Immature natural killer cell (primary cell): ENCODE measurements at regions not wholly inside any gene's neighbourhood (a gene's known extent, or its start where the extent isn't known, plus 50 kb on each side); places are given as distances from the start of the nearest gene placed in this dataset.

ENCODE experiments used
- DNase-seq, 3 donors: peaks; one replicate each; pipeline ENCODE4 v3.0.0; 2022; ENCODE audit warnings: mixed read lengths in 1 of 3
- H3K27ac Mint-ChIP-seq, 6 donors: one replicate each; pipeline ENCODE4 v1.8.0; 2020; ENCODE audit warnings: mixed read lengths in 6 of 6, mild to moderate bottlenecking in 5 of 6, inconsistent platforms in 4 of 6, moderate library complexity in 3 of 6
- H3K27me3 Mint-ChIP-seq, 3 donors: one replicate each; pipeline ENCODE4 v1.8.0; 2020 to 2021; ENCODE audit warnings: low read depth in 3 of 3, mild to moderate bottlenecking in 3 of 3, mixed read lengths in 3 of 3, moderate library complexity in 3 of 3, inconsistent platforms in 1 of 3
- H3K36me3 Mint-ChIP-seq, 3 donors: one replicate each; pipeline ENCODE4 v1.8.0; 2020; ENCODE audit warnings: mixed read lengths in 3 of 3, inconsistent platforms in 2 of 3, mild to moderate bottlenecking in 2 of 3
- H3K4me1 Mint-ChIP-seq, 2 donors: one replicate each; pipeline ENCODE4 v1.8.0; 2020; ENCODE audit warnings: inconsistent platforms in 2 of 2, mild to moderate bottlenecking in 2 of 2, mixed read lengths in 2 of 2, moderate library complexity in 1 of 2
- H3K4me3 Mint-ChIP-seq, 5 donors: one replicate each; pipeline ENCODE4 v1.8.0; 2020; ENCODE audit warnings: mild to moderate bottlenecking in 5 of 5, mixed read lengths in 5 of 5, inconsistent platforms in 3 of 5, moderate library complexity in 3 of 5
- H3K9me3 Mint-ChIP-seq, 6 donors: one replicate each; pipeline ENCODE4 v1.8.0; 2020; ENCODE audit warnings: mild to moderate bottlenecking in 6 of 6, mixed read lengths in 6 of 6, inconsistent platforms in 4 of 6, moderate library complexity in 3 of 6

DNA sequence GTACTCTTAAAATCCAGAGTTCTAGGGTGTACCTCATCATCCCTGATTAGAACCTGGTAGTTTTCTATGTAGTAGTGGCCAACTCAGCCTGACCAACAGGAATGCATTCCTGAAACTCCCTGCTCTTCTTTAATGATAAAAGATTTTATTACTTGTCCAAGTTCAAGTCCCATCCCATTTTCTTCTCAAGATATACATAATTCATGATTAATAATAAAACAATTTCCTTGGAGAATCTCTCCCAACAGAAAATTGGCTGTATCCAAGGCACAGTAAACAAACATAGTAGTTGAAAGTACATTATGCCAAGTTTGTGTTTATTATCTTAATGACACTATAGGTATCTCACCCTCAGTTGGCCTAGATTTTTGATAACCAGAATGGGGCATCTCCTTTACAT, 714.1 kb upstream of the ADAMTS5 start:
- Mint-ChIP-seq H3K4me3 (no peak overlapping the region), H3K36me3 (no peaks in the 10 kb centered on the region), H3K9me3 (no peaks in the 10 kb centered on the region), H3K27me3 (no peaks in the 10 kb centered on the region), H3K4me1 (no peaks in the 10 kb centered on the region), H3K27ac (no peak overlapping the region)
- no peak for DNase-seq

DNA sequence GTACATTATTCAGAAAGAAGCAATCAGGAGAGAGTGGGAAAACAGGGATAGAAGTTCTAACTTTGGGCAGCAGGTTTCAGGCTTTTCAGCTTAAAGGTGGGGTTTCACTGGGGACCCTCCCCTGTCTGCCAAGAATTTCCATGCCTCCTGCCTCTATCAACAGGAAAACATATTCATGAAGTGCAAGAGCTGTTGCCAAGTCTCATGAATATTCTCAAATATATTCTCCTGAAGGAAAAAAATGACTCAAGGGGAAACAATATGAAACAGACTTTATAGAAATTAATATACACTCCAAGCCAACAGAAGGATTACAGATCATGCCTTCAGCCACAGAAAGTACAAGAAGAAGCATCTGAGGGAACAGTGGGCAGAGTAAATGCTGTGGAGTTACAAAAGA, 713.3 kb upstream of the ADAMTS5 start:
- no peak overlapping the region for H3K27ac Mint-ChIP-seq
- no peaks in the 10 kb centered on the region for H3K27me3 Mint-ChIP-seq
- no peaks in the 10 kb centered on the region for H3K4me1 Mint-ChIP-seq
- DNase-seq: no peak
- H3K4me3 Mint-ChIP-seq: no peak overlapping the region
- no peaks in the 10 kb centered on the region for H3K9me3 Mint-ChIP-seq
- no peaks in the 10 kb centered on the region for H3K36me3 Mint-ChIP-seq

DNA sequence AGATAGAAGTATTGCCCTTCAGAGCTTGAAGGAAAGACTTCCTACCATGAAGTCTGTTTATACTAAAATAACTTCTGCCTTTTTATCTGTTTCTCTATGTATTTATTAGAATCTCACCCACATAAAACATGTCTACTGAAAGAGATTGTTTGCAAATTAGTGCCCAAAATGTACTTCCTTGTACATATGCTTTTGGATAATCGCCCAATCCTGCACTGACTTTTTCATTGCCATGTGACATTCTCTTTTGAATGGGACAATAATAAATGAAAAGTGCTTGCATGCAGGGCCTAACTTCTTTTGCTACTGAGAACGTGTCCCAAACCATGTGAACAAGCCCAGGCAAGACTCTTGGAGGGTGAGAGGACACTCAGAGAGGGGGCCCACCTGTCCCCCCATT, 711.6 kb upstream of the ADAMTS5 start:
- DNase-seq: no peak
- no peak overlapping the region for H3K27ac Mint-ChIP-seq
- no peaks in the 10 kb centered on the region for H3K9me3 Mint-ChIP-seq
- no peak overlapping the region for H3K4me3 Mint-ChIP-seq
- no peaks in the 10 kb centered on the region for H3K27me3 Mint-ChIP-seq
- H3K36me3 Mint-ChIP-seq: no peaks in the 10 kb centered on the region
- H3K4me1 Mint-ChIP-seq: no peaks in the 10 kb centered on the region

DNA sequence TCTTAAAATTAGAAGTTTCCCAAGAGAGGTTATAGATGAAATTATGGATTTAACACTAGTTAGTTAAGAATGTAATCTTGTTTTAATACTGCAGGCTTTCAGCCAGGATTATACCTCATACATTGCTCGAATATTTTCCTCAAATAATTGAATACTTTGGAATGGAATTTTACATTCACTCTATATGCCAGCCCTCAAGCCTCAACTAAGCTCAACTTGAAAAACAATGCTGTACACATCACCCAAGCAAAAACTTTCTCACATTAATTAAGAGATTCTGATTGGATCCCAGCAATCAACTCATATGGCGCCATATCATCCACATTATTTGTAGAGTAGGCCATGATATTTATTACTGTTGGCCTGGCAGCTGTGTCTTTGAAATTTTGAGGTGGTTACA, 710.7 kb upstream of the ADAMTS5 start:
- no peaks in the 10 kb centered on the region for H3K36me3 Mint-ChIP-seq
- H3K4me3 Mint-ChIP-seq: no peak overlapping the region
- no peaks in the 10 kb centered on the region for H3K9me3 Mint-ChIP-seq
- H3K27me3 Mint-ChIP-seq: peaks cover 0 to 2% (median 0%) of the 10 kb centered on the region in 3 donors
- H3K27ac Mint-ChIP-seq: no peak overlapping the region
- DNase-seq: no peak
- H3K4me1 Mint-ChIP-seq: no peaks in the 10 kb centered on the region

DNA sequence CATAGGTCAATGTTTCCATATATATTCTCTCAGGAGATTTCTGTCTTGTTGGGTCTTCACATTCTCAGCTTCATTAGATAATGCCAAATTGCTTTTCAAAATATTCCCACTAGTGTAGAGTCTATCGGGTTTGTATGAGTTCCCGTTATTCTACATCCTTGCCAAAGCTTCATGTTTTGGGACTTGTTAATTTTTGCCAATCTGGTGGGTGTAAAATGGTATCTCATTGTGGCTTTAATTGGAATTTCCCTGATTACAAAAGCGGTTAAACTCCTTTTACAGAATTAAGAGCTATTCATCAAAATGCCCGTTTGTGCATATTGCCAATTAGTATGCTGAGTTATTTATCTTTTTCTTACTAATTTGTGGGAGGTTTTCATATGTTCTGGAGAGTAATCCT, 708.4 kb upstream of the ADAMTS5 start:
- H3K27me3 Mint-ChIP-seq: peaks cover 0 to 2% (median 0%) of the 10 kb centered on the region in 3 donors
- no peaks in the 10 kb centered on the region for H3K36me3 Mint-ChIP-seq
- no peaks in the 10 kb centered on the region for H3K4me1 Mint-ChIP-seq
- no peaks in the 10 kb centered on the region for H3K9me3 Mint-ChIP-seq
- no peak overlapping the region for H3K27ac Mint-ChIP-seq
- H3K4me3 Mint-ChIP-seq: no peak overlapping the region
- DNase-seq: no peak

DNA sequence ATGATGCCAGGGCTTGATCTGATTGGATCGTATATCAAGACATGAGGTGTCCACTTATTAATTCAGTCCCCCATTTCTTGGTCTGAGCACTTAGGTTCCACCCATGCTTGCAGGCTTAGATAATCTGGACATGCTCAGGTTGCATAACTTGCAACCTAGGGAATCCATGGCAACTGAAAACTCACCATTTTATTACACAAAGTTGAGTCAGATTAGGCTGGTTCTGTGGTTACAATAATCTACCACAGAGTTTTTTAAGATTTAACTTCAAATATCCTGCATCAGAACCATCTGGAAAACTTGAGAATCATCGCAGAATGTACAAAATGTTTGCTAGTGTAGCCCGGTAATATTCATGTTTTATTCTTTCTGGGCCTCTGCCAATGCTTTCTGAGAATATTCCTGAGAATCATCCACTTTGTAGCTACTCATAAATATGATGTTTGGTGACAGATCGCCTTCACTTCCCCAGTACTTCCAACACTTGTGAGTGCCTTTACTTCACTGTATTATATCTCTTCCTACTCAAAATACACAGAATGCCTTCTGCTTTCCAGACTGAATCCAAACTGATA, 707.2 kb upstream of the ADAMTS5 start:
- DNase-seq: no peak
- no peak overlapping the region for H3K4me3 Mint-ChIP-seq
- no peaks in the 10 kb centered on the region for H3K36me3 Mint-ChIP-seq
- H3K27ac Mint-ChIP-seq: no peak overlapping the region
- peaks cover 0 to 2% (median 0%) of the 10 kb centered on the region in 3 donors for H3K27me3 Mint-ChIP-seq
- H3K9me3 Mint-ChIP-seq: no peaks in the 10 kb centered on the region
- no peaks in the 10 kb centered on the region for H3K4me1 Mint-ChIP-seq

DNA sequence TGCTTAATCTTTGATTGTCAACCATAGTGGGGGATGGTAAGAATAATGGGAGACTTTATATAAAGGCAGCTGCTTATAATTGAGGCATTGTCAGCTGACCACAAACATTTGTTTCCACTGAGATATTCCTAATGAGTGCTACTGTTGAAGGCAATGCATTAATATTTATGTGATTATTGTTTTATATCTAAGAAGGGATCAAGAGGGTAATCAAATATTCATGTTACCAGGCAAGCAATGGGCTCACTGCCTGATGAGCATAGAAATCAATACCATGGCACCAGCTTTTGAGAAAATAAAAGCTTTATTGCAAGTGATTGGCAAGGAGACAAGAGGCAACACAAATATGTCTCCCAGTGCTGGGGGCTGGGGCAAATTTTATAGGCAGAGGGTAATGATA, 706.7 kb upstream of the ADAMTS5 start:
- H3K36me3 Mint-ChIP-seq: no peaks in the 10 kb centered on the region
- peaks cover 0 to 2% (median 0%) of the 10 kb centered on the region in 3 donors for H3K27me3 Mint-ChIP-seq
- no peaks in the 10 kb centered on the region for H3K9me3 Mint-ChIP-seq

DNA sequence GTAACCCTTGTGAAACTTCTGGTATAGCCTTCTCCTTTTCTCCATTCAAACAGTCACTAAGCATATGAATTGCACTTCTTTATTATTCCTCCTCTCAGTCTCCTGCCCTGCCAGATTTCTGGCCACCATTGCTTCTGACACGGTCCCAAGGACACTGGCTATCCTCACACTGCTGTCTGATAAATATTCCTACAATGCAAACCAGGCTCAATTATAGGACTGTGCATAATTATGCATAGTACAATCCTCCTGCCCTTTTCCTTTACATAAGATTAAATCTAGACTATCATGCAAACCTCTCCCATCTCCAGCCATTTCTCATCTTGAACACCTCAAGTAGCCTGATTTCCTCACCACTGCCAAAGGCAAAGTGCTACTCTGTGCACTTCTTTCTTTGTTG, 704.3 kb upstream of the ADAMTS5 start:
- DNase-seq: no peak
- Mint-ChIP-seq H3K27me3 (peaks cover 0 to 2% (median 0%) of the 10 kb centered on the region in 3 donors), H3K4me1 (no peaks in the 10 kb centered on the region), H3K36me3 (no peaks in the 10 kb centered on the region), H3K27ac (no peak overlapping the region), H3K4me3 (no peak overlapping the region), H3K9me3 (no peaks in the 10 kb centered on the region)

More for the DNA sequence above, 706.7 kb upstream of the ADAMTS5 start:
- no peak overlapping the region for H3K27ac Mint-ChIP-seq
- H3K4me1 Mint-ChIP-seq: no peaks in the 10 kb centered on the region
- no peak for DNase-seq
- no peak overlapping the region for H3K4me3 Mint-ChIP-seq

DNA sequence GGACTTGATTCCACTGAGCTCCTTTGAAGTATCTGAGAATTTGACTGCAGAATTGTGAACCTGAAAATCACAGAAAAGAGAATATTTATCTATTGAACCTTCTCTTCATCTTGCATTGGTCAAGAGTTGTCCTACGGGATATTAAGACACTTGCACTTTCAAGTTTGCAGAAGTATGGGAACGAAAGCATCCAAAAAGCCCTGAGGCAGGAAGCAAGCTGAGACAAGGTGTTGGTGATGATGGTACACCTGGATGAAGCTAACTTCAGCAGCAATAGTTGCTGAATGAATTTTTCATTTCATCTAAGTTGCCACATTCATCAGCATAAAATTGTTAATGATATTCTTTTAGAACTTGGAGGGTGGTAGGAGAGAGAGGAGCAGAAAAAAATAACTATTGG, 686.6 kb upstream of the ADAMTS5 start:
- DNase-seq: no peak
- H3K4me3 Mint-ChIP-seq: no peak overlapping the region
- no peak overlapping the region for H3K27ac Mint-ChIP-seq
- H3K27me3 Mint-ChIP-seq: no peaks in the 10 kb centered on the region
- peaks cover 0 to 3% (median 0%) of the 10 kb centered on the region in 6 donors for H3K9me3 Mint-ChIP-seq
- H3K4me1 Mint-ChIP-seq: no peaks in the 10 kb centered on the region
- H3K36me3 Mint-ChIP-seq: no peaks in the 10 kb centered on the region

DNA sequence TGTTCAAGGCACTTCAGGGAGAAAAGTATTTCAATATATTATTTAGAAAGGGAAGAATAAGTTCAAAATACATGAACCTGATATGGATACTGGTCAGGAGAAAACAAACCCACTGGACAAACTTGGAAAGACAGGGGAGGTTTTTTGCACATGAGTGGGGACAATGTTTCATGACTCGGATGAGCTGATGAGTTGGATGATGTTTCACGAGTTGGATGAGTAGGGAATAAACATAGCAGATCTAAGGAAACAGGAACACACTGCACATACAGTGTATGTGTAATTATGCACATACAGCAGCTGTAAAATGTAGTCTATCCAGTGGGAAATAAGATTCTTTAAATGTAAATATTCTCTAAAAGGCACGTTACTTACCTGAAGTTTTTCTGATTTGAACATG, 682.9 kb upstream of the ADAMTS5 start:
- Mint-ChIP-seq H3K27me3 (no peaks in the 10 kb centered on the region), H3K27ac (no peak overlapping the region), H3K4me1 (no peaks in the 10 kb centered on the region), H3K4me3 (no peak overlapping the region), H3K36me3 (no peaks in the 10 kb centered on the region), H3K9me3 (peaks cover 0 to 4% (median 1%) of the 10 kb centered on the region in 6 donors)
- no peak for DNase-seq

DNA sequence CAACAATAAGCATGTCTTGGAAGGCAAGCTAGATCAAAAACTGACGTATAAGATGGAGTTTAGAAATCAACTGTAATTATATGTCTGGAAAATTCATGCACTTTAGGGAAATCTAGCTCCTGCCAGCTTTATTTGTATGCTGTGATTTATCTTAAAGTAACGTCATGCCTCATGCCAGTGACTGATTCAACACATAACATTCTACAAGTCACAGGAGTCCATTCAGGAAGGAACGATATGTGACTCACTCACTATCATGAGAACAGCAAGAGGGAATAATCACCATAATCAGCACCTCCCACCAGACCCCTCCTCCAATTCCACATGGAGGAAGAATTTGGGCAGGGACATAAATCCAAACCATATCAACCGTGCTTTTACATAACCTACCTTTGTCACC, 682.4 kb upstream of the ADAMTS5 start:
- Mint-ChIP-seq H3K36me3 (no peaks in the 10 kb centered on the region), H3K4me3 (no peak overlapping the region), H3K27me3 (no peaks in the 10 kb centered on the region), H3K9me3 (peaks cover 0 to 6% (median 1%) of the 10 kb centered on the region in 6 donors), H3K4me1 (no peaks in the 10 kb centered on the region), H3K27ac (no peak overlapping the region)
- DNase-seq: no peak

DNA sequence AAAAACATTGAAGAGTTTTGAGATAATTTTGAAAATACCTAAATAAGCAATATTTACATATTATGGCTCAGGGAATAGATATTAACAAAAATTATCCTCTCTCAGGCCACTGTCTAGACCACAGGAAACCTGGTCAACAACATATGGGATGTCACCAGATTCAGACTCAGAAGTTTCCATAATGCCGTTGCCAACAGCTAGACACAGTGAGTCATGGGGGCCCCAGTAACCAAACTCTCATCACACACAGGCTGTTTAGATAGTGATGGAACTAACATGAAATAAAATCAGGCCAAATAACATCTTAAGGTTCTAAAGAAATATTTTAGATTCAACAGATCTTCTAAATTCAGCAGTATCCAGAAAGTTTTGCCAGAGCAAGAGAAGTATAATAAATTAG, 681.7 kb upstream of the ADAMTS5 start:
- Mint-ChIP-seq H3K27me3 (no peaks in the 10 kb centered on the region), H3K36me3 (no peaks in the 10 kb centered on the region), H3K27ac (no peak overlapping the region), H3K4me1 (no peaks in the 10 kb centered on the region), H3K9me3 (peaks cover 0 to 5% (median 1%) of the 10 kb centered on the region in 6 donors), H3K4me3 (no peak overlapping the region)
- no peak for DNase-seq

DNA sequence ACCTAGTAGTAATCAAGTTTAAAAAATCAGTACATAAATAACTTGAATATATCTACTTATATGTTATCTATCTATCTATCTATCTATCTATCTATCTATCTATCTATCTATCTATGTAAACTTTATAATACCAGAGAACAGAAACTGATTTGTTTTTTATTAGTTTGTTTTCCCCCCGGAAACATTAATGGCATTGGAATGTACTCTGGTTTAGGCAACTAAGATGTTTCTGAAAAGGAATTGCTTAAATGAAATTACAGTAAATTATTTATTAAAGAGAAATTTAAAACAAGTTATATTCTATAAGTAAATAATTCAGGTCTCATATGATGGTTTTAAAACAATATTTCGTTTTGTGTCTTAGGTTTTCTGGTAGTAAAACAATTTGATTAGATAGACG, 681.0 kb upstream of the ADAMTS5 start:
- Mint-ChIP-seq H3K36me3 (no peaks in the 10 kb centered on the region), H3K27me3 (no peaks in the 10 kb centered on the region)

DNA sequence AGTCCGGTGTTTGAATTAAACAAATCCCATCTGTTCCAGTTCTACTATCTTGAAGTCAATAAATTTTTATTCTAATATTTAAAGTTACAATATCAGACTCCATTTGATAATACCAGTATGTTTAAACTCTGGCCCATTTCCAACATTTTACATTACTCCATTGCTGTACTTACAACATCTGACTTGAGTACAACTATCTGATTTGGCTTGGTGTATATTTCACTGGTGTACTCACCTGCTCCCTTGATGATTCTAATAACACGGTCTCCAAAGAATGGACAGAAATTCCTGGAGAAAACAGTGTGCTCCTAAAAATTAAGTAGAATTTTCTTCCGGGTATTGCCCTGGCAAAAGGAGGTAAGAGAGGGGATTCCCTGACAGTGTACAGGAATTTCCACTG, 680.5 kb upstream of the ADAMTS5 start:
- no peak for DNase-seq

More for the DNA sequence above, 681.0 kb upstream of the ADAMTS5 start:
- peaks cover 0 to 4% (median 1%) of the 10 kb centered on the region in 6 donors for H3K9me3 Mint-ChIP-seq
- no peak for DNase-seq
- no peak overlapping the region for H3K4me3 Mint-ChIP-seq
- H3K4me1 Mint-ChIP-seq: no peaks in the 10 kb centered on the region
- H3K27ac Mint-ChIP-seq: no peak overlapping the region

DNA sequence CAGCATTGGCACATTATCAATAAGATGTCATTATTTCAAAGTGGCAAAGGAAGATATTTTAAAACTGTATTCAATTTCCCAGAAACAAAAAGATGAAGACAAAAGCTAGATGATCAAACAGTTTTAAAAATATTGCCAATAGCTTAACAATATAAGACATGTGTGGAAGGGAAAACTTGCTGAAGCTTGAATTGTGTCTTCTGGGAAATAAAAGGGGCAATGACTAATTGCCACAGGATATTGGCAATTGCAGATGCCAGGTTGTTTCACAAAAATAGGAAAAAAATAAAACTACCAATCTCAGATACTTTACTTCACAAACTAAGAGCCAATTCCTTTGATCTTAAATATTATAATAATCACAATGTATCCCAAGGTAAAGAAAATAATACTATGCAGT, 679.8 kb upstream of the ADAMTS5 start:
- Mint-ChIP-seq H3K27ac (no peak overlapping the region), H3K9me3 (peaks cover 0 to 4% (median 0%) of the 10 kb centered on the region in 6 donors), H3K27me3 (no peaks in the 10 kb centered on the region), H3K4me3 (no peak overlapping the region), H3K4me1 (no peaks in the 10 kb centered on the region), H3K36me3 (no peaks in the 10 kb centered on the region)
- no peak for DNase-seq

More for the DNA sequence above, 680.5 kb upstream of the ADAMTS5 start:
- no peaks in the 10 kb centered on the region for H3K4me1 Mint-ChIP-seq
- no peaks in the 10 kb centered on the region for H3K36me3 Mint-ChIP-seq
- no peak overlapping the region for H3K27ac Mint-ChIP-seq
- H3K4me3 Mint-ChIP-seq: no peak overlapping the region
- peaks cover 0 to 4% (median 1%) of the 10 kb centered on the region in 6 donors for H3K9me3 Mint-ChIP-seq
- no peaks in the 10 kb centered on the region for H3K27me3 Mint-ChIP-seq
